ENCODE measurements at regions not wholly inside any gene's neighbourhood (a gene's known extent, or its start where the extent isn't known, plus 50 kb on each side); places are given as distances from the start of the nearest gene placed in this dataset.

DNA sequence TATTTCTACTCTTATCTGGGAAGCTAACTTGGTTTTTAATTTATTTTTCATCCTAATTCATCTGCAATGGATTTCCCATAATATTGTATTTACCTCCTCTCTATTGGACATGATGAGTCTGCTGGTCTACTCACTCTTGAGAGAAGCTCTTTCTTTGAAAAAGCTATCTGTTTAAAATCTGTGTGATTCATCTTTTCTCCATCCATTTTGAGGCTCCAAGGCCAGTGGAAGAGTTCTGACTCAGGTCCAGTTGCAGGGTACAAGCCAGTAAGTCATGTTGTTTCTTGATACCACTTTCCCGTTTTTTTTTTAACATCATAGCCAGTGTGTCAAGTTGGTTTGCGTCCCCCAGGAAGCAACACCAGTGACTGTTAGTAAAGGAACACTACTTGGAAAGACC lies 160.3 kb upstream of the BMP4 start:
- Histone ChIP-seq H3K36me3 (no peaks in the 10 kb centered on the region), H3K27ac (no peak overlapping the region), H3K9me3 (no peaks in the 10 kb centered on the region), H3K4me3 (no peak overlapping the region), H3K4me1 (no peaks in the 10 kb centered on the region), H3K27me3 (no peaks in the 10 kb centered on the region)
- DNase-seq (ENCODE audit: low spot score in 2 of 2), result no peak
- no peak for TF ChIP-seq POLR2AphosphoS5 (IDR thresholded peaks at IDR 0.05)
- TF ChIP-seq POLR2A (IDR thresholded peaks at IDR 0.05), result no peak
- TF ChIP-seq, protein P1, sequence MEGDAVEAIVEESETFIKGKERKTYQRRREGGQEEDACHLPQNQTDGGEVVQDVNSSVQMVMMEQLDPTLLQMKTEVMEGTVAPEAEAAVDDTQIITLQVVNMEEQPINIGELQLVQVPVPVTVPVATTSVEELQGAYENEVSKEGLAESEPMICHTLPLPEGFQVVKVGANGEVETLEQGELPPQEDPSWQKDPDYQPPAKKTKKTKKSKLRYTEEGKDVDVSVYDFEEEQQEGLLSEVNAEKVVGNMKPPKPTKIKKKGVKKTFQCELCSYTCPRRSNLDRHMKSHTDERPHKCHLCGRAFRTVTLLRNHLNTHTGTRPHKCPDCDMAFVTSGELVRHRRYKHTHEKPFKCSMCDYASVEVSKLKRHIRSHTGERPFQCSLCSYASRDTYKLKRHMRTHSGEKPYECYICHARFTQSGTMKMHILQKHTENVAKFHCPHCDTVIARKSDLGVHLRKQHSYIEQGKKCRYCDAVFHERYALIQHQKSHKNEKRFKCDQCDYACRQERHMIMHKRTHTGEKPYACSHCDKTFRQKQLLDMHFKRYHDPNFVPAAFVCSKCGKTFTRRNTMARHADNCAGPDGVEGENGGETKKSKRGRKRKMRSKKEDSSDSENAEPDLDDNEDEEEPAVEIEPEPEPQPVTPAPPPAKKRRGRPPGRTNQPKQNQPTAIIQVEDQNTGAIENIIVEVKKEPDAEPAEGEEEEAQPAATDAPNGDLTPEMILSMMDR (IDR thresholded peaks at IDR 0.05), result no peak
- intact Hi-C loops (cut with DNase I; ENCODE audit: low total_unique reads), result no loop called here

GRCh38 chr14:54117396-54117795 lies 160.8 kb upstream of the BMP4 start:
- H3K36me3 ChIP-seq, result no peaks in the 10 kb centered on the region
- no peak for TF ChIP-seq POLR2A (IDR thresholded peaks at IDR 0.05)
- TF ChIP-seq, protein P1 (IDR thresholded peaks at IDR 0.05), result no peak
- no peak for TF ChIP-seq POLR2AphosphoS5 (IDR thresholded peaks at IDR 0.05)
- no peak overlapping the region for H3K4me3 ChIP-seq
- intact Hi-C loops (cut with DNase I; ENCODE audit: low total_unique reads), result no loop called here
- H3K9me3 ChIP-seq, result no peaks in the 10 kb centered on the region
- no peak overlapping the region for H3K27ac ChIP-seq
- H3K27me3 ChIP-seq, result no peaks in the 10 kb centered on the region
- no peaks in the 10 kb centered on the region for H3K4me1 ChIP-seq
- no peak for DNase-seq (ENCODE audit: low spot score in 2 of 2)

DNA sequence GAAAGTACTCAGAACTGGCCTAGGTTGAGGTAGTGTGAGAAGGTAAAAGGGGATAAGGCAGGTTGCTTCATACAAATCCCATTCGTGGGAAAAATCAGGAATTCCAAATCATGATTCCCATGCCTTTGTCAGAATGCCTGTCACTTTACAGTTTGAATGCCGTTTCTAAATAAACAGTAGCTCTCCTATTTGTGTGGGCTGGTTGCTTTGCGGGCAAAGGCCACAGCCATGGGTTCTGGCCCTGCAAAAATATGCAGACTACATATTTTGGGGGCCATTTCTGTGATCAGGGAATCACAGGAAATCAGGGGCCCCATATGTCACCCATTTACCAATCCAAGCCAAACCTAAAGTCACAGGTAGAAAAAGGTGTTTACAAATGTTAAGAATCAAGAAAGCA lies 161.3 kb upstream of the BMP4 start:
- no peaks in the 10 kb centered on the region for H3K4me1 ChIP-seq
- TF ChIP-seq POLR2AphosphoS5 (IDR thresholded peaks at IDR 0.05), result no peak
- no peaks in the 10 kb centered on the region for H3K36me3 ChIP-seq
- intact Hi-C loops (cut with DNase I; ENCODE audit: low total_unique reads), result no loop called here
- H3K4me3 ChIP-seq, result no peak overlapping the region
- DNase-seq (ENCODE audit: low spot score in 2 of 2), result no peak
- H3K27me3 ChIP-seq, result no peaks in the 10 kb centered on the region
- no peak overlapping the region for H3K27ac ChIP-seq
- no peaks in the 10 kb centered on the region for H3K9me3 ChIP-seq

- DNase-seq (ENCODE audit: low spot score in 2 of 2), result no peak
- Histone ChIP-seq H3K36me3 (no peaks in the 10 kb centered on the region), H3K27me3 (no peaks in the 10 kb centered on the region), H3K27ac (no peak overlapping the region), H3K4me3 (no peak overlapping the region), H3K4me1 (no peaks in the 10 kb centered on the region), H3K9me3 (no peaks in the 10 kb centered on the region)
- TF ChIP-seq POLR2AphosphoS5 (IDR thresholded peaks at IDR 0.05) (no peak), POLR2A (IDR thresholded peaks at IDR 0.05) (no peak)
- TF ChIP-seq, protein P1 (IDR thresholded peaks at IDR 0.05), result no peak
- intact Hi-C loops (cut with DNase I; ENCODE audit: low total_unique reads), result no loop called here
Measured at GRCh38 chr14:54120260-54120659, 163.6 kb upstream of the BMP4 start.

DNA sequence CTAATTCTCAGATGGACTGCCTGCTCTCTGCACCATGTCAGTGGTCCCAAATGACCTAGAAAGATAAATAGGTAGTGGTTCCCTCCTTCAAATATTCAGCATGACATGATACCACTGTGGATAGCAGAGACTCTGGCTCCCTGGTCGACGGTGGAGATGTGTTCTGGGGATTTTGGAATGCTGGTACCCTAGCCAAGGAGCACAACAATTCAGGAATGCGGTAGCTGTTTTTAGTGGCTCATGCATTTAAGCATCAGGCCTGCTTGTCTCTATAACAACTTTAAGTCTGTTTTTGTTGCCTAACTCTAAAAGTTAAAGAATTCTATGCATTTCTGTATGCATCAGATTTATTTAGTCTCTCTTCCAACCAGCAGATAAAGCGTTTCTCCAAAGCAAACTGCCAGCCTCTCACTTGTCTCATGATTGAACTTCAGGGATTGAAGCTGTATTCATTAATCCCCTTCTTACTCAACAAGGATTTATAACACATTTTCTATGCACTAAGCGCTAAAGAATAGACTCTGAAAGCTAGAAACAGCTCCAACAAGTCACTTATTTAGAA lies 164.9 kb upstream of the BMP4 start:
- intact Hi-C loops (cut with DNase I; ENCODE audit: low total_unique reads), result no loop called here
- Histone ChIP-seq H3K4me1 (no peaks in the 10 kb centered on the region), H3K36me3 (no peaks in the 10 kb centered on the region), H3K4me3 (no peak overlapping the region), H3K27ac (no peak overlapping the region), H3K9me3 (no peaks in the 10 kb centered on the region), H3K27me3 (no peaks in the 10 kb centered on the region)
- TF ChIP-seq, protein P1 (IDR thresholded peaks at IDR 0.05), result no peak
- TF ChIP-seq POLR2AphosphoS5 (IDR thresholded peaks at IDR 0.05) (no peak), POLR2A (IDR thresholded peaks at IDR 0.05) (no peak)
- DNase-seq (ENCODE audit: low spot score in 2 of 2), result no peak

GRCh38 chr14:54123841-54124240 lies 167.2 kb upstream of the BMP4 start:
- no peak for DNase-seq (ENCODE audit: low spot score in 2 of 2)
- Histone ChIP-seq H3K27me3 (no peaks in the 10 kb centered on the region), H3K4me1 (no peaks in the 10 kb centered on the region), H3K36me3 (no peaks in the 10 kb centered on the region), H3K27ac (no peak overlapping the region), H3K4me3 (no peak overlapping the region), H3K9me3 (no peaks in the 10 kb centered on the region)
- intact Hi-C loops (cut with DNase I; ENCODE audit: low total_unique reads), result no loop called here
- TF ChIP-seq POLR2AphosphoS5 (IDR thresholded peaks at IDR 0.05) (no peak), POLR2A (IDR thresholded peaks at IDR 0.05) (no peak)
- TF ChIP-seq, protein P1 (IDR thresholded peaks at IDR 0.05), result no peak
